Superior temporal gyrus (tissue), 1 donor: ENCODE measurements at regions not wholly inside any gene's neighbourhood (a gene's known extent, or its start where the extent isn't known, plus 50 kb on each side); places are given as distances from the start of the nearest gene placed in this dataset.
"Not testable (repeated sequence)": the region's sequence is repeated elsewhere in the genome, so short reads cannot be mapped to it uniquely, and the experiment has no call there.

Experiments
- DNase-seq: peaks from one replicate; pipeline ENCODE4 v3.0.0-alpha.2; 2016; ENCODE audit errors: extremely low spot score

GRCh38 chr16:22678311-22678710 lies 135.7 kb upstream of the HS3ST2 start:
- DNase-seq: no peak

- no peak for DNase-seq
Observed at GRCh38 chr16:22681554-22682291, 132.2 kb upstream of the HS3ST2 start.

- DNase-seq: no peak
Observed at GRCh38 chr16:22683258-22683657, 130.7 kb upstream of the HS3ST2 start.

DNA sequence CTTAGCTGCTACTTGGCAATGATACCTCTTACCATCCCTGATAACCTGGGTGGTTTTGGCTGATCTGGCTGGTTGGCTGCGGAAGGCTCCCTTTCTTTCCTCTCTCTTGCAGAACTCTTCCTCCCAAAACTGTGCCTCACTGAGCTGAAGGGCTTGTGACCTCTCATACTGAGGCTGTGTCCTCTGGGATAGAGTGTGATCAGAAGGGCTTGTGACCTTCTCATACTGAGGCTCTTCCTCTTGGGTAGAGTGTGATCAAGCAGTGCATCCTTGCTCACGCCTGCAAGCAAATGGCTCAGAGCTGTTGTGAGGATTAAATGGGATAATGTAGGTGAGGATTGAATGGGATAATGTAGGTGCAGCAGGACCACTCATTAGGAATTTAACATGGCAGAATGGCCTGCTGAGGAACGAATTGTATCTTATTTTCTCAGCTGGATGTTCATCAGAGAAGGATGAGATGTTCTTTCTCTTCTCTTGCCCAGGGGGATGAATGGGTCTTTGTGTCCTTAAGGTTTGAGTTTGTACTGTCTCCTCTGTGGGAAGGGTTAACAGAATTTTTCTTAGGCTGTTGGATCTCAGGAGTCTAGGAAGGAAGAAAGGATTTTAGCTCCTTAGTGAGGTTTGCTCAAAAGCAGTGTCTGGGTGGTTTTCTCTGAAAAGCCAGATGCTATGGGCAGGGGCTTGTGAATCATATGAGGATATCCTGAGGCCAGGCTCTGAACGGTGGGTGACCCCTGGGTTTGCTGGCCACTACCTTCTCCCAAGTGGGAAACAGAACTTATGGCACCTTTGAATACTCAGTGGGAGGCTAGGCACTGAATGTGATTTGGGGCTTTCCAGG lies 130.0 kb upstream of the HS3ST2 start:
- no peak for DNase-seq

- no peak for DNase-seq
Observed at GRCh38 chr16:22684574-22685458, 129.1 kb upstream of the HS3ST2 start.

- no peak for DNase-seq
Observed at GRCh38 chr16:22685459-22685830, 128.5 kb upstream of the HS3ST2 start.

- DNase-seq: no peak
Observed at GRCh38 chr16:22687031-22687530, 126.9 kb upstream of the HS3ST2 start.

DNA sequence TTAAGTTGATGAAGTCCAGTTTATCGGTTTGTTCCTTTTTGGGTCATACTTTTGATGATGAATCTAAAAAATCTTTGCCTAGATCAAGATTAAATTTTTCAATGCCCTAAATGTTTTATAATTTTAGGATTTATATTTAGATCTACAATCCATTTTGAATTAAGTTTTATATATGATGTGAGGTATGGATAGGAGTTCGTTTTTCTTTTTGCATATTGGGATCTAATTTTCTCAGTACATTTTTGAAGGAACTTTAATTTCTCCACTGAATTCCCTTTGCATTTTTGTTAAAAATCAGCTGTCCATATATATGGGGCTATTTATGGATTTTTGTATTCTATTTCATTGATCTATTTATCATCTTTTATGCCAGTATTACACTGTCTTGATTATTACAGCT lies 125.5 kb upstream of the HS3ST2 start:
- no peak for DNase-seq

GRCh38 chr16:22688930-22689329 lies 125.0 kb upstream of the HS3ST2 start:
- no peak for DNase-seq

DNA sequence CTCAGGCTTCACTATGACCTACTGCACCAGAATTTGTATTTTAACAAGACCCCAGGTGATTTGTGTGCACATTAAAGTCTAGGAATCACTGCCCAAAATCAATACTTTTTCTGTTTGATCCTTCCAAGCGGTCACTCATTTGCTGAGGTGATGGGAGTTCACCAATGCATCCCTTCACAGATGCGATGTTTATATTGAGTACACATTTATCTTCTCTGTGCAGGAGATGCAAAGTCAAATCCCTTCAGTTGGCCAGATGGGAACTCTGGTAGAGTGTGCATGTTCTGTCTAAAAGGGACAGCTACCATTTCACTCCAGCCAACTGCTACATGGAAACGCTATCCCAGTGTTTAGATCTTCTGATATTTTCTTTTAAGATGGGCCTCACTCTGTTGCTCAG lies 122.6 kb upstream of the HS3ST2 start:
- no peak for DNase-seq

DNA sequence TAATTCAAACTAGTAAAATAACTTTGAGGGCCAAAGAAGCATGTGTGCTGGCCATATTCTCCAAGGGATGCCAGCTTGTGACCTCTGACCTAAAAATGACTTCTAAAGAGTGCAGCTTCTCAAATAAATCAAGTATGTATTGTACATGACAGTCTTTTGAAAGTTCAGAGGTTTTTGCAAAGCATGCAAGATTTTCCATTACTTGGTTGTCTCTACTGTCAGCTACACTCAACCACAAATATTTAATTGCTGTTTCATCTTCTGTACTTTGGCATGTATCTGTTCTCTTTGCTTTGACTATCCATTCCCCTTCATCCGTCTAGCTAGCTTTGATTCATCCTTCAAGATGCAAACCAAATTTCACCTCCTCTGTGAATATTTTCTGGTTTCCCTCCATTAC lies 121.9 kb upstream of the HS3ST2 start:
- no peak for DNase-seq

DNA sequence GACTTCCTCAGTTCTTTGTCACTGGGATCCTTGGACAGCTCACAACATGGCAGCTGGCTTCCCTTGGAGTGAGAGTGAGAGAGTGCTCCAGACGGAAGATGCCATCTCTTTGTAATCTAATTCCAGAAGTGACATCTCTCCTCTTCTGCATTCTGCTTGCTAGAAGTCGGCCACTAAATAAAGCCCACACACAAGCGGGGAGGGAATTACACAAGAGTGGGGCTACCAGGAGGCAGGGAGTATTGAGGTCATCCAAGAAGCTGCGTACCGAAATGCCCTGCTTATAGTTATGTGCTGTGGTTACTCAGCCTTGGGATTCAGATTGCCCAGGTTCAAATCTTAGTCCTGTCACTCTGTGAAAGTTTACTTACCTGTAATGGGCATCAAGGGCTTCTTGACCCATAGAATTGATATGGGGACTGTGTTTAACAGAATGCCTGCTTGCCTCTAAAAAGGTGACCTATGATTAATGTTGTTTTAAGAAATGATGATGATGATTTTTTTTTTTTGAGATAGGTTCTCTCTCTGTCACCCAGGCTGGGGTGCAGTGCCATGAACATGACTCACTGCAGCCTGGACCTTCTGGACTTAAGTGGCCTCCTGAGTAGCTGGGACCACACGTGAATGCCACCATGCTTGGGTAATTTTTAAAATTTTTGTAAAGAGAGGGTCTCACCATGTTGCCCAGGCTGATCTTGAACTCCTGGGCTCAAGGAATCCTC lies 120.9 kb upstream of the HS3ST2 start:
- no peak for DNase-seq

DNA sequence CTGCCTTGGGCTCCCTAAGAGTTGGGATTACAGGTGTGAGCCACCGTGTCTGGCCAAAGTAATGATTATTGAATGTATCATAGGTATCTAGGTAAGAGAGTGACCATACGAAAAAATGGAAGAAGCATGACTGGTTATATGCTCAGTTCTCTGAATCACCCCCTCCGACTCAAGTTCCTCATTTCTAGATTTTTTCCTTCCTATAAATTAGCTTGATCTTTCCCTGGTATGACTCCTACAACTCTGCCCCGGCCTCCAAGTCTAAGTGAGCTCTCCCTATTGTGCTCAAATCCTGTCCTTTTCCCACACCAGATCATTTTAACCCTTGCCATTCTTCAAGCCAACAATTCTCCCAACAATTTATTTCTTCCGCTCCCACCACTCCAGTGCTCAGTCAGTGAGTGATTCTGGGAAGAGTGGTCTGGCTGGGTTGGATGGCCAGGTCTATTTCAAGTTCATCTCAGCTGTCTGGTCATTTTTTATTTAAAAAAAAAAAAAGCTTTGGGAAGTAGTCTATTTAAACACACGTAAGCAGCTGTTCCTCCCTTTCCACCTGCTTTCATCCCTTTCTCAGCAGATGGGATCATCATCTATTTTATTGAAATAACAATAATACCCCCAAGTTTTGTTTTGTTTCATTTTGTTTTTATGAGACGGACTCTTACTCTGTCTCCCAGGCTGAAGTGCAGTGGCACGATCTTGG lies 120.2 kb upstream of the HS3ST2 start:
- DNase-seq: no peak

DNA sequence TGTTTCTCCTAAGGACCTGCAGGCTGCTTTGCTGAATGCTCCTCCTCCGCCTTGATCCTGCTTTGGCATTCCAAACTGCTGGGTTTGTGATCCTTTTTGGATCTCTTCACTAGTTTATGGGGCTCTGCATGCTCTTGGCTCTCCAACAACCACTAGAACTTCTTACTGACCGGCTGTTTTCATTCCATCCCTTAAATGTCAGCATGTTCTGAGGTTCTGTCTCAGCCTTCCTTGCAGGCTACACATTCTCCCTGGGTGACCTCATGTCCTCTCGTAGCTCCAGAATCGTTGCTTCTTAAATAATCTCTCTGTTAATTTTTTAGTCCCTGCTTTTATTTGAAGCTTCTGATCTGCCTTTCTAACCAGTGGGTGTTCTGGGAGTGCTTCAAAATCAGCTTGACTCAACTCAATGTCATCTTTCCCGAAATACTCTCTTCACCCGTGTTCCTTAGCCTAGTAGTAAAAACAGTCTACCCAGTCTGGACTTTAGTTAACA lies 119.0 kb upstream of the HS3ST2 start:
- DNase-seq: no peak

DNA sequence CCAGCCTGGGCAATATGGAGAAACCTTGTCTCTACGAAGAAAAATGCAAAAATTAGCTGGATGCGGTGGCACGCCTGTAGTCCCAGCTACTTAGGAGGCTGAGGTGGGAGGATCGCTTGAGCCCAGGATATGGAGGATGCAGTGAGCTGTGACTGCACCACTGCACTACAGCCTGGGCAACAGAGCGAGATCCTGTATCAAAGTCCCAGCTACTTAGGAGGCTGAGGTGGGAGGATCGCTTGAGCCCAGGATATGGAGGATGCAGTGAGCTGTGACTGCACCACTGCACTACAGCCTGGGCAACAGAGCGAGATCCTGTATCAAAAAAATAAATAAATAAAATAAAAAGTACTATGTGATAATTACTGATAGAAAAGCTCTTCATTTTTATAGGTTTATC lies 118.2 kb upstream of the HS3ST2 start:
- not testable (repeated sequence) for DNase-seq

DNA sequence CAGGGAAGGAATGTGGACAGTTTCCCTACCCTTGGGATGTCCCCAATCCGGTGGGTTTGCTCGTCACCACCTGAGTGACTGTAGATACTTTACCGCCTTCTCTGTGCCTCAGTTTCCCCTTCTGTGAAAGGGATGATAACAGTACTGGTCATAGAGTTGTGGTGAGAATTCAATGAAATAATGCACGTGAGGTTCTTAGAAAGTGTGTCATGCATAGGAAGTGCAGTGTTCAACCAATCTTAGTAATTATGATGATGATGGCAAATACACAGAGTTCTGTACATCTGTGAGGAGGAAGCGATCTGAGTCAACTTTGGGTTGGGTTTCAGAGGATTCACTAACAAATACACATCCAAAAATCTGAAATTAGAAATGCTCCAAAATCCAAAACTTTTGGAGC lies 114.6 kb upstream of the HS3ST2 start:
- no peak for DNase-seq

DNA sequence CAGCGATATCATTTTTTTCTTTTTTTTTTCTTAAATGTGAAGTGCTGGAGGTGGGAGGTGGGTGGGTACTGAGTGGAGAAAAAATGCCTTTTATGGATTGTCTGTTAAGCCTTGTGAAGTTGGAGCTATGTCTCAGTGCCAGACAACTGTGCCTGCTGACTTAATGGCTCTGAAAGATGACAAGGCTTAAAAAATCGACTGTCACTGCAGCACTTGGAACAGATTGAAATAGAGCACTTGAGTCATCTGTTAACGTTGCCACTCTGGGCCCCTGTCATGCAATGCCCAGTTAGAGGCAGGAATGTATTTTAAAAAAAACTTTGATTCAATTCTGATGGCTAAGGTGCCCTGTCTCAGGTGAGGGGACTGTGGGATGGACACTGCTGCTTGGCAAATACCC lies 108.2 kb upstream of the HS3ST2 start:
- DNase-seq: no peak

- no peak for DNase-seq
Observed at GRCh38 chr16:22710326-22710725, 103.6 kb upstream of the HS3ST2 start.

DNA sequence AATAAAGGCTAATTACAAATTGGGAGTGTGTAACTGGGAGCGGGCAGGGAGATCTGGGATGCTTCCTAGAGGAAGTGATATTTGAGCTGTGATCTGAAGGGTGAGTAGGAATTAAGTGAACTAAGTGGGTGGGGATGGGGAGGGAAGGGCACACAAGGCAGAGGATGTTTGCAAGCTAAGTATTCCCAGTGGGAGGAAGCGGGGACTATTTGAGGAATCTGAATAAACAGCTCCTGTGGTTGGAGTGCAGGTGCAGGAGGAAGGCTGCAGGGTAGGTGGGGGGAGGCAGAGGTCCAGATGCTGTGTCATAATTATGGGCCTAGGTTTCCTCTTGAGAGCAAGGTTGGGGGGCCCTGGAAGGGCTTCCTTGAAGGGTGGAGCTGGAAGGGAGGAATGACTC lies 102.1 kb upstream of the HS3ST2 start:
- no peak for DNase-seq

DNA sequence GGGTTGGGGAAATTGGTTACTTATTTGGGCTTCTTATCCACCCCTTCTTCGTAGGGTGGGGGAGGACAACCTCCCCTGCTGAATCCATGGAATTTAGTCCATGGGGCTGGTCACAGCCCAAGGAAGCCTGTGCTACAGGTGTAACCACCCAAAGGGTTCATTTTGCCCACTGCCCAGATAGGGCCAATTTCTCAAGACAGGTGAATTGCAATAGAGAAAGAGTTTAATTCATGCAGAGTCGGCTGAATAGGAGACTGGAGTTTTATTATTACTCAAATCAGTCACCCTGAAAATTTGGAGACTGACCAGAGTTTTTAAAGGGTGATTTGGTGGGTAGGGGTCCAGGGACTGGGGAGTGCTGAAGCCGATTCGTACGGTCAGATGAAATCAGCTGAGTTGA lies 101.5 kb upstream of the HS3ST2 start:
- DNase-seq: no peak

GRCh38 chr16:22718598-22718997 lies 95.4 kb upstream of the HS3ST2 start:
- DNase-seq: not testable (repeated sequence)
